ENCODE measurements at regions not wholly inside any gene's neighbourhood (a gene's known extent, or its start where the extent isn't known, plus 50 kb on each side); places are given as distances from the start of the nearest gene placed in this dataset.
"Not testable (repeated sequence)": the region's sequence is repeated elsewhere in the genome, so short reads cannot be mapped to it uniquely, and the experiment has no call there.

DNA sequence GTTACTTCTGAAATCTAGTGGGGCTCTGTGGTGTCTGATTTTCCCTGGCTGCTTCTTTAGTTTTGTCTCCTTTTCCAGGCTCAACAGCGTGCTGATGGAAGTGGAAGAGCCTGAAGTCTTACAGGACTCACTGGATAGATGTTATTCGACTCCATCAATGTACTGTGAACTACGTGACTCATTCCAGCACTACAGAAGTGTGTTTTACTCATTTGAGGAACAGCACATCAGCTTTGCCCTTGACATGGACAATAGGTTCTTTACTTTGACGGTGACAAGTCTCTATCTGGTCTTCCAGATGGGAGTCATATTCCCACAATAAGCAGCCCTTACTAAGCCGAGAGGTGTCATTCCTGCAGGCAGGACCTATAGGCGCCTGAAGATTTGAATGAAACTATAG is 51.1 kb downstream of the NBPF8 start:
- not testable (repeated sequence) for DNase-seq

DNA sequence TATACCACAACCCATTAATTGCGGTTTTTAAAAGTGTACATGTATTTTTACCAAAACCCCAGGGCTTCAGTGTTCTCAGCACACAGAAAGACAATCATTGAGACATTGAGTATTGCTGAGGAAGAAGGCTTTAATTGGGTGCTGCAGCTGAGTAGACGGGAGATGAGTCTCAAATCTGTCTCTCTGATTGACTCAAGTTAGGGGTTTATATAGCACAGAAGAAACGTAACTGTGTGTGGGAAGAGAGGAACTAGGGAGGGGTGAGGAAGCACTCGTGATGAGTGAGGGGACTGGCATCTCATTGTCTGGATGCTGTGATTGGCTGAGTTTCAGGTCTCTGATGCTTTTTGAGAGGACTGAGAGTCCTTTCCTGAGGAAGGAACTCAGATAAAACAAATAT is 62.8 kb downstream of the NBPF8 start:
- DNase-seq, result not testable (repeated sequence)

GRCh38 chr1:120478400-120478799 is 63.6 kb downstream of the NBPF8 start:
- not testable (repeated sequence) for DNase-seq

GRCh38 chr1:120487542-120487941 is 72.7 kb downstream of the NBPF8 start:
- DNase-seq, result not testable (repeated sequence)

DNA sequence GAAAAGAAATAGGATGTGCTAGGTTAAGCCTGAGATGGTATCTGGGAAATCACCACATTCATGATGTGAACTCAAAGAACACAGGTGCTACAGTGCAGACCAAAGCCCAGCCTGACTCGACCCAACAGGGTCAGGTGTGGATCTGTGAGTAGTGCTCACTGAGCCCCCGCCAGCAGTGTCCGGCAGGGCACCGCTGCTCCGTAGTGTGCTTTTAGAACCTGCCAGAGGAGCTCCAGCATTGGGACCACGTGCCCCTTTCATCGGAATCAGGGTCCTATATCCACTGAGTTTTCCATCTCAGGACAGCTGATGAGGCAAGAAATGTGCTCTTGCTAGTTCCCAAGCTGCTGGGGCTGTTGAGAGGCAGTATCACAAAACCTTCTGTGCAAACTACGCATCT is 74.4 kb downstream of the NBPF8 start:
- DNase-seq, result not testable (repeated sequence)

DNA sequence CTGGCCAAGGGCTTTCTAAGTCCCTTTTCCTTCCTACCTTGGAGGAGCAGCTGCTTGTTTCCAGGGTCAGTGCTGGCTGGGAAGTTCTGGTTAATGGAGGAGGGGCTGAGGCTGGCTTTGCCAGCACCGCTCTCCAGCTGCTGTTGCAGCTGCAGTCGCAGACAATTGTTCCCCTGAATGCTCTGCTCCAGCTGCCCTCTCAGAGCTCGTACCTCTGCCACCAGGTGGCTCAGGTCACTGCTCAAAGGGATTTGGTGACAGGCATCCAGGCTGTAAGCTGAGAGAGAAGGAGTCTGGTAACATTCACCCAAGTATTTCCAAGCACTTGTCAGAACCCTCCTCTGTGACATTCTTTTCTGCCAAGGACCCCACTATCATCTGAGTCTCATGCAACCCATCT is 82.3 kb downstream of the NBPF8 start:
- DNase-seq, result not testable (repeated sequence)

GRCh38 chr1:120503284-120503683 is 88.4 kb downstream of the NBPF8 start:
- not testable (repeated sequence) for DNase-seq

DNA sequence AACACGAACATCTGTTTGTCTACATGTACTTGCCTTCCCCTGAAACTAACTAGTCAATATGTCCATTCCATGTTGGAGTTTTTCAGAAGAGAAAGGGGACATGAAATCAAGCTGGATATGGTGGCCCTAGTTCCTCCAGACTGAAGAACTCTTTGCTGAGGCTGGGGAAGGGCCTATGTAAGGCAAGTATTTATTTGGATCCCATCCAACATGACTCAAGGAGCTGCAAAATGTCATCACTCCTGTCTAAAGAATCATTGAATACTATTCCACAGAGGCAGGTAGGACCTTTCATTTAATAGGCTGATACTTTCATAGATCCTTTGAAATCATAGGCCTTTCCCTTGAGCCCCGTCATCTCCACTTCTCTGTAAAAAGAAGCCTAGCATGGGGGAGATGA is 91.5 kb downstream of the NBPF8 start:
- DNase-seq, result not testable (repeated sequence)

- DNase-seq, result not testable (repeated sequence)
Observed at GRCh38 chr1:120508351-120508750, 93.5 kb downstream of the NBPF8 start.

DNA sequence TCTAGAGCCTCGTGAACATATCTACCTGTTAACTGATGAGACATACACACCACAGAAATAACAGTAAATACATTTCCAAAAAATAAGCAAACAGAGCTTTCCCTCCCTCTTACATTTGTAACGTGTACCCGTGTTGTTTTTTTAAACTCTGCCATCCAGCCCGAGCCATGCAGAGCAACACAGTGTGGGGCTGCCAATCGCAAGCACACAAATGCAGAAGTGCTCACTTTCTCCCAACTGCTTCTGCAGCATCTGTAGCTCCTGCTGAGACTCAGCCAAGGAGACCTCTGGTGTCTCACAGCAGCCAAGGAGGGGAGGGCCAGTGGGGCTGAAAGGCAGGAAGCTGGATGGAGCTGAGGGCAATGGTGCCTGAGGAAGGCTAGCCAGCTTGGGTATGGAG is 94.4 kb downstream of the NBPF8 start:
- not testable (repeated sequence) for DNase-seq

- not testable (repeated sequence) for DNase-seq
Observed at GRCh38 chr1:120513099-120513498, 98.3 kb downstream of the NBPF8 start.

GRCh38 chr1:120513531-120513930 is 98.7 kb downstream of the NBPF8 start:
- not testable (repeated sequence) for DNase-seq

DNA sequence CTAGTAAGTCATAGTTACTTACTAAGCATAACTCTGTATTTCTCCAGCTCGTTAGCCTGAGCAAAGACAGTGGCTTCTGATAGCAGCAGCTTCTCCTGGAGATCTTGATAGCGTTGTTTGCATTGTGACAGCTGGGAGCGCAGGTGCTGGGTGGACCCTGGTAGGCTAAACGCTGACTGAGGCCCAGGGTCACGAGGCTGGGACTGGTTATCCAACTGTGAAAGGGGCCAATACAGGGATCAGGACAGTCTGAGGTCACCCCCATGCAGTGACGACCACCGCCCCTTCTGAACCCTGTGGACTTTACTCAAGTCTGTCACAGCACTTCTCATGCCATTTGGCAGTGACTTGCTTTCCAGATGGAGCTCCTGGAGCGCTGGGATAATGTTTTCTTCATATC is 104.4 kb downstream of the NBPF8 start:
- not testable (repeated sequence) for DNase-seq

GRCh38 chr1:120524416-120524815 is 109.6 kb downstream of the NBPF8 start:
- DNase-seq, result not testable (repeated sequence)

DNA sequence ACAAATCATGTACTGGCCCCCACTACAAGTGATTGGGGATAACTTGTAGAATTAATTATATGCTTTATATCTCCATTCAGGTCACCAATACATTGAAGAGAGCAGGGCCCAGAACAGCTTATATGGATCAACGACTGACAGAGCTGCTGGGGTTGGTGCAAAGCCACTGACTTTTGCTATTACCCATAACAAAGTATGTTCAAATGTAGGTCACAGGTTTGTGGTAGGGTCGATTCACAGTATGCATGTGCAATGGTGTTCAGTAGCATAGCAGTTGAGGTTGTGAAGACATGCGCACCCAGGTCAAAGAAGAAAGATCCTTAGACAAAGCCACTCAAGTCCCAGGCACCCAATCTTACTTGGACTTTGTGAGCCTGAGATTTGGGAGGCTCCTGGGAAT is 110.6 kb downstream of the NBPF8 start:
- DNase-seq, result peak; percentile 11

GRCh38 chr1:120529475-120530089 is 114.7 kb downstream of the NBPF8 start:
- DNase-seq, result not testable (repeated sequence)

- DNase-seq, result not testable (repeated sequence)
Observed at GRCh38 chr1:120531455-120531854, 116.6 kb downstream of the NBPF8 start.

DNA sequence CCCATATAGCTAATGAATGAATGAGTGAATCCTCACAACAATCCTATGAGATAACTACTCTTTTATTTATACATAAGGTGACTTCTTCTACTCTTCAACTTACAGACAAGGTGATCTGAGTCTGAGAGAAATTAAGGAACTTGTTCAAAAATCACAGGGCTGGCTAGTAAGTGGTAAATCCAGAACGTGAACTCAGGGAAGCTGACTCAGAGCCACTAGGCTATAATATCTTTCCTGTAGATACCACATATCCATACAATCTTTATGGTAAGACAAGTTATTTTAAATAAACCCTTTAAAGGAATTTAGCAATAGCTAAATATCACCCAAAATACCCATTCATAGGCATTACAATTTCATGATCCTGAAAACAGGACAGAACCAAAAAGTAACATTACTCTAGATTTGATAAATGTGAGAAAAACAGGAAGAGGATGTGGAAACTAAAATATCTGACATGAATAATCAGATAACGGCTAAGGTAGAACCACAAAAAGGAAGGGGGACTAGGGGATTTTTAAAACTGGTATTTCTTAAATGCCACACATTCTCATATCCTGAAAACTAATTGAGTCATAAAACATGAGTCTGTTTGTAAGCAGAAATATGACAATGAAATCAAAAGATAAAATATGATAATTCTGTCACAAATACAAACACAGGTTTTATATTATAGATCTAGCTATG is 119.7 kb downstream of the NBPF8 start:
- not testable (repeated sequence) for DNase-seq

- not testable (repeated sequence) for DNase-seq
Observed at GRCh38 chr1:120535052-120535451, 120.2 kb downstream of the NBPF8 start.

GRCh38 chr1:120541394-120541793 is 126.6 kb downstream of the NBPF8 start:
- DNase-seq, result not testable (repeated sequence)

DNA sequence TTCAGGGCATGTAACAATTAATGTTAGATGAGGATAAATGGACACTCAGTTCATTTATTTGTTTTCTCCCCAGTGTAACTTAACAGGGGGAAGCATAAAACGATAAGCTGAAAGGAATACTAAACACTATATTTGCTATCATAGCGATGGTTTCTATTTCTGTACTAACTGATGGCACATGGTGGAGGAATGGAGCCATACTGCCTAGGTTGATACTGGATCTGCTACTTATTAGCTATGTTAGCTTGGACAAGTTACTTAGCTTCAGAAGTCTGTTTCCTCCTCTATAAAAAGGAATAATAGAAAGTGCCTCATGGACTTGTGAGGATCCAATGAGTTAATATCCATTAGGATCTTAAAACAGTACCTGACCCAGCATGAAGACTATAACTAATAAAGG is 127.5 kb downstream of the NBPF8 start:
- DNase-seq, result not testable (repeated sequence)

- not testable (repeated sequence) for DNase-seq
Observed at GRCh38 chr1:120542940-120543339, 128.1 kb downstream of the NBPF8 start.

DNA sequence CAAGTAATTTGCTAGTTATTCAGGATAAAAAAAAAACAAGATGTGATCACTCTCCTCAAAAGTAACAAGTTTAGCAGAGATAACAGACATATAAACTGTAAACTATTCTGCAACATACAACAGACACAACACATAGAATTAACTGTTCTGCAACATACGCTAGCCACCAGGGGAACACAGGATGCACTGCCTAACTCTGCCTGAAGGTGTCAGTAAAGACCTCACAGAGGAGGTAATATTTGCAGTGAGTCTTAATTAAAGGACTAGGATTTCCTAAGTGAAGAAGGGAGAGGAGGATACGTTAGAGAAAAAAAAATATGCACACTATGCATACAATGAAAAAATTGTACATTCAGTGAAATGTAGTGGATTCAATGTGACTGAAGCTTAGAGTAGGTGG is 129.6 kb downstream of the NBPF8 start:
- not testable (repeated sequence) for DNase-seq

DNA sequence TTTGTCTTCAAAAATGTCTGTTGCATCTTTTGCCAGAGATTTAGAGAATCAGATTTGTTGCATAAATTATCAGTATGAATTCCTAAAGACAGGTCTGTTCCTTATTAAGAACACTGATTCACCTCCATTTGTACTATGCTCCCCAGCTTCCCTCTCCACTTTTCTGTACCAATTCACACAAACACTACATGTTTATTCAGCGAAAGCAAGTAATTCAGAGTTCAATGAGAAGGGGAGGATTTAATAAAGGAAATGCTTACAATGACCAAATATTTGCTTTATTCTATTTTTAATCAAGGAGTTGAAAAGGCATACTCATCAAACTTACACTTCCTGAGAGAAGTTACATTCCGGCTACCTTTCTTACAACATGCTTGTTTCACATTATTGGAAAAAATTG is 135.5 kb downstream of the NBPF8 start:
- not testable (repeated sequence) for DNase-seq

Data from CD4-positive, alpha-beta T cell treated with Interleukin-17A for 4 hours (primary cell).